GM23338 (cell line): ENCODE measurements at regions not wholly inside any gene's neighbourhood (a gene's known extent, or its start where the extent isn't known, plus 50 kb on each side); places are given as distances from the start of the nearest gene placed in this dataset.

Experiments
- ATAC-seq: fragments of 200-7000 bp; cut with Tn5 transposase; 3 replicates; pipeline ENCODE4 v1.9.1; 2020
- DNase-seq: peaks from one replicate; pipeline ENCODE4 v3.0.0-alpha.2; 2015; ENCODE audit warnings: low spot score
- H2AFZ ChIP-seq: fragments of 200-600 bp; sonication (generic); 2 replicates; pipeline ENCODE4 v1.8.0; 2016; ENCODE audit warnings: antibody characterized with exemption, mild to moderate bottlenecking, moderate library complexity
- H3F3A ChIP-seq: fragments of 200-600 bp; sonication (generic); replicated peaks from 2 replicates; pipeline ENCODE4 v1.8.0; 2017; ENCODE audit warnings: antibody characterized with exemption, mixed run types, low read depth
- H3K27ac ChIP-seq: fragments of 200-600 bp; sonication (generic); 2 replicates; pipeline ENCODE4 v1.6.1; 2016; ENCODE audit warnings: low read depth
- H3K27me3 ChIP-seq: fragments of 200-600 bp; sonication (generic); 2 replicates; pipeline ENCODE4 v1.8.0; 2016; ENCODE audit warnings: mild to moderate bottlenecking, mixed run types, moderate library complexity; ENCODE audit not compliant: insufficient read depth
- H3K36me3 ChIP-seq: fragments of 200-600 bp; sonication (generic); 2 replicates; pipeline ENCODE4 v1.8.0; 2016; ENCODE audit warnings: mild to moderate bottlenecking; ENCODE audit not compliant: insufficient read depth
- H3K4me1 ChIP-seq: fragments of 200-600 bp; sonication (generic); 2 replicates; pipeline ENCODE4 v1.8.0; 2016; ENCODE audit warnings: mild to moderate bottlenecking, moderate library complexity; ENCODE audit not compliant: insufficient read depth
- H3K4me2 ChIP-seq: fragments of 200-600 bp; sonication (generic); 2 replicates; pipeline ENCODE4 v1.7.1; 2017; ENCODE audit warnings: mixed run types
- H3K4me3 ChIP-seq: fragments of 200-600 bp; sonication (generic); 2 replicates; pipeline ENCODE4 v1.6.1; 2016; ENCODE audit warnings: mixed run types
- H3K79me2 ChIP-seq: fragments of 200-600 bp; sonication (generic); replicated peaks from 2 replicates; pipeline ENCODE4 v1.8.0; 2017; ENCODE audit warnings: mild to moderate bottlenecking; ENCODE audit not compliant: insufficient read depth
- H3K9me2 ChIP-seq: fragments of 200-600 bp; sonication (generic); 2 replicates; pipeline ENCODE4 v1.8.0; 2017; ENCODE audit not compliant: insufficient read depth
- H4K20me1 ChIP-seq: fragments of 200-600 bp; sonication (generic); replicated peaks from 2 replicates; pipeline ENCODE4 v1.8.0; 2017; ENCODE audit warnings: mild to moderate bottlenecking; ENCODE audit not compliant: insufficient read depth
- H3K27ac Mint-ChIP-seq: 2 replicates; pipeline ENCODE4 v1.8.0; 2020; ENCODE audit warnings: inconsistent platforms, mild to moderate bottlenecking, moderate library complexity, mixed read lengths
- H3K27me3 Mint-ChIP-seq: 3 replicates; pipeline ENCODE4 v1.8.0; 2022; ENCODE audit warnings: low read depth, mild to moderate bottlenecking, moderate library complexity, mixed read lengths, inconsistent platforms; ENCODE audit not compliant: insufficient read depth, poor library complexity
- H3K36me3 Mint-ChIP-seq: 3 replicates; pipeline ENCODE4 v1.8.0; 2021; ENCODE audit warnings: low read depth, mild to moderate bottlenecking, inconsistent platforms, moderate library complexity, mixed read lengths
- H3K4me1 Mint-ChIP-seq: 3 replicates; pipeline ENCODE4 v1.8.0; 2020; ENCODE audit warnings: mild to moderate bottlenecking, inconsistent platforms, mixed read lengths
- H3K4me3 Mint-ChIP-seq: 3 replicates; pipeline ENCODE4 v1.8.0; 2021; ENCODE audit warnings: moderate library complexity, mild to moderate bottlenecking, inconsistent platforms, mixed read lengths
- H3K9me3 Mint-ChIP-seq: 3 replicates; pipeline ENCODE4 v1.8.0; 2020; ENCODE audit warnings: moderate library complexity, mild to moderate bottlenecking, inconsistent platforms, mixed read lengths
- CREB1 ChIP-seq: fragments of 250-450 bp; sonication (Bioruptor Pico); IDR thresholded peaks from 2 replicates; pipeline ENCODE4 v1.5.0; 2020; ENCODE audit warnings: low read depth, mild to moderate bottlenecking, moderate library complexity
- CTCF ChIP-seq, 2 experiments: fragments of 200-600 bp in 1 of 2; sonication (generic) in 1 of 2; conservative IDR thresholded peaks; 2 replicates each; pipeline versions ENCODE4 v1.5.1 to v1.6.1; 2016 to 2017; ENCODE audit warnings: antibody characterized with exemption in 2 of 2, low read depth in 2 of 2, mild to moderate bottlenecking in 2 of 2, moderate library complexity in 1 of 2
- ETS1 ChIP-seq: IDR thresholded peaks from 2 replicates; pipeline ENCODE4 v1.6.1; 2016; ENCODE audit warnings: antibody characterized with exemption
- EZH2phosphoT487 ChIP-seq: fragments of 200-600 bp; sonication (generic); IDR thresholded peaks from one replicate; pipeline ENCODE4 v1.8.1; 2018; ENCODE audit warnings: antibody characterized with exemption; ENCODE audit not compliant: unreplicated experiment
- JUNB ChIP-seq: IDR thresholded peaks from one replicate; pipeline ENCODE4 v1.6.1; 2016; ENCODE audit warnings: antibody characterized with exemption; ENCODE audit not compliant: unreplicated experiment
- NANOG ChIP-seq: IDR thresholded peaks from 2 replicates; pipeline ENCODE4 v1.6.1; 2016; ENCODE audit warnings: antibody characterized with exemption, borderline replicate concordance
- STAT1 ChIP-seq: IDR thresholded peaks from one replicate; pipeline ENCODE4 v1.6.1; 2016; ENCODE audit warnings: antibody characterized with exemption; ENCODE audit not compliant: unreplicated experiment
- ZNF114 ChIP-seq: fragments of 250-450 bp; sonication (Bioruptor Pico); IDR thresholded peaks from 2 replicates; pipeline ENCODE4 v1.5.0; 2020; ENCODE audit warnings: mild to moderate bottlenecking, moderate library complexity
- ZNF331 ChIP-seq: fragments of 250-450 bp; sonication (Bioruptor Pico); IDR thresholded peaks from 2 replicates; pipeline ENCODE4 v1.5.0; 2020; ENCODE audit warnings: low read depth, mild to moderate bottlenecking, moderate library complexity
- ZNF462 ChIP-seq: fragments of 250-450 bp; sonication (Bioruptor Pico); IDR thresholded peaks from 2 replicates; pipeline ENCODE4 v1.5.0; 2020; ENCODE audit warnings: mild to moderate bottlenecking, moderate library complexity

GRCh38 chr6:132204591-132204990, 196.7 kb downstream of the MOXD1 start (continued):
- TF ChIP-seq CTCF (conservative IDR thresholded peaks at IDR 0.05; ENCODE audit: low read depth in 2 of 2) = no peak
- TF ChIP-seq JUNB = no peak
- no peak for TF ChIP-seq NANOG
- TF ChIP-seq ZNF331 (CRISPR knock-in tag) = no peak
- no peak for TF ChIP-seq EZH2phosphoT487

GRCh38 chr6:132202574-132202973, 198.7 kb downstream of the MOXD1 start:
- Histone ChIP-seq H3K4me2 (no peak overlapping the region), H2AFZ (no peak overlapping the region), H3K9me2 (no peaks in the 10 kb centered on the region), H3K36me3 (no peaks in the 10 kb centered on the region), H4K20me1 (no peaks in the 10 kb centered on the region), H3K27me3 (no peaks in the 10 kb centered on the region), H3K79me2 (no peaks in the 10 kb centered on the region), H3K4me3 (no peak overlapping the region), H3K4me1 (no peaks in the 10 kb centered on the region), H3K27ac (no peak overlapping the region), H3F3A (no peaks in the 10 kb centered on the region)
- no peaks in the 10 kb centered on the region for H3K4me1 Mint-ChIP-seq
- no peaks in the 10 kb centered on the region for H3K27me3 Mint-ChIP-seq
- no peak for TF ChIP-seq CREB1 (CRISPR knock-in tag)
- TF ChIP-seq ZNF331 (CRISPR knock-in tag) = no peak
- no peak for TF ChIP-seq ZNF462 (CRISPR knock-in tag)
- TF ChIP-seq ETS1 = no peak
- no peak for TF ChIP-seq STAT1
- TF ChIP-seq ZNF114 = no peak
- no peak overlapping the region for H3K4me3 Mint-ChIP-seq
- no peak for DNase-seq
- no peak overlapping the region for H3K27ac Mint-ChIP-seq
- no peak for ATAC-seq
- no peaks in the 10 kb centered on the region for H3K9me3 Mint-ChIP-seq
- H3K36me3 Mint-ChIP-seq = no peaks in the 10 kb centered on the region
